ENCODE measurements at regions not wholly inside any gene's neighbourhood (a gene's known extent, or its start where the extent isn't known, plus 50 kb on each side); places are given as distances from the start of the nearest gene placed in this dataset.

- WGBS: 18% methylated on average over 6 of the region's 6 CpGs
- ATAC-seq: peak; percentile 76 to 85
These were observed 1407.4 kb downstream of the SUCLG1 start for GRCh38 chr2:83051538-83052170.

GRCh38 chr2:83042053-83042452 lies 1417.0 kb downstream of the SUCLG1 start:
- Histone ChIP-seq H3K27me3 (ENCODE audit: control insufficient read depth, insufficient read depth) (no peaks in the 10 kb centered on the region), H3K4me3 (ENCODE audit: low read length) (no peak overlapping the region), H3K9me3 (ENCODE audit: control insufficient read depth, low read length) (no peaks in the 10 kb centered on the region), H3K27ac (ENCODE audit: low read length) (no peak overlapping the region), H3K4me1 (ENCODE audit: control insufficient read depth, insufficient read depth, low read length) (no peaks in the 10 kb centered on the region)
- DNase-seq: no peak
- no peak for ATAC-seq
- intact Hi-C loops (cut with DNase I): no loop called here
- 98% methylated on average over 1 of the region's 1 CpG for WGBS

More at GRCh38 chr2:83051538-83052170, 1407.4 kb downstream of the SUCLG1 start:
- intact Hi-C loops (cut with DNase I): no loop called here
- no peak overlapping the region for H3K4me3 ChIP-seq (ENCODE audit: low read length)
- H3K27me3 ChIP-seq (ENCODE audit: control insufficient read depth, insufficient read depth): no peaks in the 10 kb centered on the region
- no peak overlapping the region for H3K27ac ChIP-seq (ENCODE audit: low read length)
- DNase-seq: no peak
- H3K4me1 ChIP-seq (ENCODE audit: control insufficient read depth, insufficient read depth, low read length): no peaks in the 10 kb centered on the region
- no peaks in the 10 kb centered on the region for H3K9me3 ChIP-seq (ENCODE audit: control insufficient read depth, low read length)

- no peaks in the 10 kb centered on the region for H3K9me3 ChIP-seq (ENCODE audit: control insufficient read depth, low read length)
- H3K4me1 ChIP-seq (ENCODE audit: control insufficient read depth, insufficient read depth, low read length): no peaks in the 10 kb centered on the region
- H3K27ac ChIP-seq (ENCODE audit: low read length): no peak overlapping the region
- DNase-seq (no peak), ATAC-seq (no peak)
- no peaks in the 10 kb centered on the region for H3K27me3 ChIP-seq (ENCODE audit: control insufficient read depth, insufficient read depth)
- H3K4me3 ChIP-seq (ENCODE audit: low read length): no peak overlapping the region
- intact Hi-C loops (cut with DNase I): no loop called here
- WGBS: 84% methylated on average over 5 of the region's 5 CpGs
These were observed 1436.4 kb downstream of the SUCLG1 start for GRCh38 chr2:83022631-83023210.

- intact Hi-C loops (cut with DNase I): no loop called here
These were observed 1441.6 kb downstream of the SUCLG1 start for GRCh38 chr2:83017366-83018090.

GRCh38 chr2:83016343-83017110 lies 1442.6 kb downstream of the SUCLG1 start:
- WGBS: 93% methylated on average over 8 of the region's 8 CpGs
- DNase-seq (no peak), ATAC-seq (no peak)
- Histone ChIP-seq H3K4me3 (ENCODE audit: low read length) (no peak overlapping the region), H3K9me3 (ENCODE audit: control insufficient read depth, low read length) (no peaks in the 10 kb centered on the region), H3K27me3 (ENCODE audit: control insufficient read depth, insufficient read depth) (no peaks in the 10 kb centered on the region), H3K4me1 (ENCODE audit: control insufficient read depth, insufficient read depth, low read length) (no peaks in the 10 kb centered on the region), H3K27ac (ENCODE audit: low read length) (no peak overlapping the region)
- intact Hi-C loops (cut with DNase I): no loop called here

More at GRCh38 chr2:83017366-83018090, 1441.6 kb downstream of the SUCLG1 start:
- ATAC-seq (no peak), DNase-seq (no peak)
- Histone ChIP-seq H3K4me3 (ENCODE audit: low read length) (no peak overlapping the region), H3K27ac (ENCODE audit: low read length) (no peak overlapping the region), H3K27me3 (ENCODE audit: control insufficient read depth, insufficient read depth) (no peaks in the 10 kb centered on the region), H3K4me1 (ENCODE audit: control insufficient read depth, insufficient read depth, low read length) (no peaks in the 10 kb centered on the region), H3K9me3 (ENCODE audit: control insufficient read depth, low read length) (no peaks in the 10 kb centered on the region)
- WGBS: 98% methylated on average over 2 of the region's 2 CpGs

GRCh38 chr2:83015900-83016299 lies 1443.2 kb downstream of the SUCLG1 start:
- DNase-seq (no peak), ATAC-seq (no peak)
- Histone ChIP-seq H3K27me3 (ENCODE audit: control insufficient read depth, insufficient read depth) (no peaks in the 10 kb centered on the region), H3K4me1 (ENCODE audit: control insufficient read depth, insufficient read depth, low read length) (no peaks in the 10 kb centered on the region), H3K27ac (ENCODE audit: low read length) (no peak overlapping the region), H3K9me3 (ENCODE audit: control insufficient read depth, low read length) (no peaks in the 10 kb centered on the region), H3K4me3 (ENCODE audit: low read length) (no peak overlapping the region)
- intact Hi-C loops (cut with DNase I): no loop called here
- WGBS: 74% methylated on average over 1 of the region's 1 CpG

- H3K27ac ChIP-seq (ENCODE audit: low read length): no peak overlapping the region
- intact Hi-C loops (cut with DNase I): no loop called here
- H3K4me3 ChIP-seq (ENCODE audit: low read length): no peak overlapping the region
- ATAC-seq: no peak
- no peak for DNase-seq
- H3K27me3 ChIP-seq (ENCODE audit: control insufficient read depth, insufficient read depth): no peaks in the 10 kb centered on the region
- WGBS: 87% methylated on average over 2 of the region's 2 CpGs
- H3K4me1 ChIP-seq (ENCODE audit: control insufficient read depth, insufficient read depth, low read length): no peaks in the 10 kb centered on the region
- no peaks in the 10 kb centered on the region for H3K9me3 ChIP-seq (ENCODE audit: control insufficient read depth, low read length)
These were observed 1443.9 kb downstream of the SUCLG1 start for GRCh38 chr2:83015035-83015715.

GRCh38 chr2:83014462-83014861 lies 1444.6 kb downstream of the SUCLG1 start:
- no peaks in the 10 kb centered on the region for H3K27me3 ChIP-seq (ENCODE audit: control insufficient read depth, insufficient read depth)
- intact Hi-C loops (cut with DNase I): no loop called here
- WGBS: 86% methylated on average over 2 of the region's 2 CpGs
- H3K9me3 ChIP-seq (ENCODE audit: control insufficient read depth, low read length): no peaks in the 10 kb centered on the region
- H3K27ac ChIP-seq (ENCODE audit: low read length): no peak overlapping the region
- no peak overlapping the region for H3K4me3 ChIP-seq (ENCODE audit: low read length)
- no peaks in the 10 kb centered on the region for H3K4me1 ChIP-seq (ENCODE audit: control insufficient read depth, insufficient read depth, low read length)
- no peak for DNase-seq
- no peak for ATAC-seq

GRCh38 chr2:83006961-83007360 lies 1452.1 kb downstream of the SUCLG1 start:
- WGBS: 63% methylated on average over 2 of the region's 2 CpGs
- no peaks in the 10 kb centered on the region for H3K4me1 ChIP-seq (ENCODE audit: control insufficient read depth, insufficient read depth, low read length)

GRCh38 chr2:83003555-83003954 lies 1455.5 kb downstream of the SUCLG1 start:
- Histone ChIP-seq H3K4me3 (ENCODE audit: low read length) (no peak overlapping the region), H3K27me3 (ENCODE audit: control insufficient read depth, insufficient read depth) (no peaks in the 10 kb centered on the region), H3K9me3 (ENCODE audit: control insufficient read depth, low read length) (no peaks in the 10 kb centered on the region), H3K4me1 (ENCODE audit: control insufficient read depth, insufficient read depth, low read length) (no peaks in the 10 kb centered on the region), H3K27ac (ENCODE audit: low read length) (no peak overlapping the region)
- DNase-seq: no peak
- ATAC-seq: no peak
- WGBS: 96% methylated on average over 2 of the region's 2 CpGs
- intact Hi-C loops (cut with DNase I): no loop called here

More at GRCh38 chr2:83006961-83007360, 1452.1 kb downstream of the SUCLG1 start:
- intact Hi-C loops (cut with DNase I): no loop called here
- H3K9me3 ChIP-seq (ENCODE audit: control insufficient read depth, low read length): no peaks in the 10 kb centered on the region
- no peak overlapping the region for H3K27ac ChIP-seq (ENCODE audit: low read length)
- no peak overlapping the region for H3K4me3 ChIP-seq (ENCODE audit: low read length)
- H3K27me3 ChIP-seq (ENCODE audit: control insufficient read depth, insufficient read depth): no peaks in the 10 kb centered on the region
- DNase-seq (no peak), ATAC-seq (no peak)
